ENCODE measurements at regions not wholly inside any gene's neighbourhood (a gene's known extent, or its start where the extent isn't known, plus 50 kb on each side); places are given as distances from the start of the nearest gene placed in this dataset.
"Not testable (repeated sequence)": the region's sequence is repeated elsewhere in the genome, so short reads cannot be mapped to it uniquely, and the experiment has no call there.

DNA sequence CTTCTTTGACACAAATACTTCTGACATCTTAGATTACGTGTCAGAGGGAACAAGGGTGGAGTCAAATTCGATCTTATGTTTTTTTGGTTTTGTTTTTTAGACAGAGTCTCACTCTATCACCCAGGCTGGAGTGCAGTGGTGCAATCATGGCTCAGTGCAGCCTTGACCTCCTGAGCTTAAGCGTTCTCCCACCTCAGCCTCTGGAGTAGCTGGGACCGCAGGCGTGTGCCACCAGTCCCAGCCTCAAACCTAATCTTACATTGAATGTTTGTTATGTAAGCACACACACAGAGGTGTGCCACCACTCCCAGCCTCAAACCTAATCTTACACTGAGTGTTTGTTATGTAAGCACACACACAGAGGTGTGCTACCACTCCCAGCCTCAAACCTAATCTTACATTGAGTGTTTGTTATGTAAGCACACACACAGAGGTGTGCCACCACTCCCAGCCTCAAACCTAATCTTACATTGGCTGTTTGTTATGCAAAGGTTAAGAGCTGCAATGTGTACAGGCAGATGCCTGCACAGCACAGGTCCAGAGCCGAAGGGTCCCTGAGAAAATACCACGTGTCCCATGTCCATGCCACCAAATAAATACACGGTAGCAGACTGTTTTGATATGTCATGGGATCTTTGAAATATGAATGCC is 118.0 kb downstream of the ATP6V0E2 start:
- FAIRE-seq; DNase-seq (ENCODE audit: insufficient read length): not testable (repeated sequence)

DNA sequence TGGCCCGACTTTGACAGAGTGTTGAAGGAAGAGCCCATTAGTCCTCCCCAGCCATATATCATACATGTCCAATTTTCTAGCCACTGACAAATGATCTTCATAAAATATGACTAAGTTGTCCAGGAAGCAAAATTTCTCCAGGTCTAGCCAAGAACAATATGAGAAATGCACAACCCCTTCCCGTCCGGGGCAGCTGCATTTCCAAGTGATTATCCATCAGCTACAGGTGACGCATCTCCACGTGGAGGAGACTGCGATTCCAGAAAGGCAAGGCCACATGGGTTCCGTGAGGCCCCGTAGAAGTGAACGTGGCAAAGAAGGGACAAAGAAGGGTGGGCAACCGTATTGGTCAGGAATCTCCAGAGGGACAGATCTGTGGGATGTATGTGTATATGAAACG is 118.6 kb downstream of the ATP6V0E2 start:
- not testable (repeated sequence) for DNase-seq (ENCODE audit: insufficient read length); FAIRE-seq

DNA sequence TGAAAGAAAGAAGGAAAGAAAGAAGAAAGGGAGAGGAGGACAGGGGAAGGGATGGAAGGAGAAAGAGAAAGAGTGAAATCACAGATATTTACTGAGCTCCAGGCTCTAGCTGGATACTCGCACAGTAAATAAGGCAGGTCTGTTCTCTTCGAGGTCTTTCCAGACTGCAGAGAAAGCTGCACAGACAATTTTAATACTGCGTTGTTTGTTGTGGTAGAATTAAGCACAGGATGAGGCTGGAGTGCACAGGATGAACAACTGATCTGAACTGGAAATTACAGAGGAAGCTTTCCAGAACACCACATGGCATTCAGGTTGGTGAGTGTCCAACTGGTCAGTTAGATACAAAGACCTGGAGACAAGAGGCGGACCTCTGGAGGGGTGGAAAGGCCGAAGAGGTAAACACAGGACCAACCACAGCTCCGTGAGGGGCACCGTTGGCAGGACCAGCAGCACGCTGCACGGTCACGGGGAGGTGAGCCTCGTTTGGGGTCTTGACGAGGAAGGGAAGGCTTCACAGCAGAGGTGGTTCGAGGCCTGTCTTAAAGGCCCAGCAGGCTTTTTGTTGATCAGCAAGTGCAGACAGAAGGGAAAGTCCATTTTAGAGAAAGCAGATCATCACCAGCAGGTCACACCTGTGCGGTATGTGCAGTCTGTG is 121.7 kb downstream of the ATP6V0E2 start:
- not testable (repeated sequence) for DNase-seq (ENCODE audit: insufficient read length); FAIRE-seq

DNA sequence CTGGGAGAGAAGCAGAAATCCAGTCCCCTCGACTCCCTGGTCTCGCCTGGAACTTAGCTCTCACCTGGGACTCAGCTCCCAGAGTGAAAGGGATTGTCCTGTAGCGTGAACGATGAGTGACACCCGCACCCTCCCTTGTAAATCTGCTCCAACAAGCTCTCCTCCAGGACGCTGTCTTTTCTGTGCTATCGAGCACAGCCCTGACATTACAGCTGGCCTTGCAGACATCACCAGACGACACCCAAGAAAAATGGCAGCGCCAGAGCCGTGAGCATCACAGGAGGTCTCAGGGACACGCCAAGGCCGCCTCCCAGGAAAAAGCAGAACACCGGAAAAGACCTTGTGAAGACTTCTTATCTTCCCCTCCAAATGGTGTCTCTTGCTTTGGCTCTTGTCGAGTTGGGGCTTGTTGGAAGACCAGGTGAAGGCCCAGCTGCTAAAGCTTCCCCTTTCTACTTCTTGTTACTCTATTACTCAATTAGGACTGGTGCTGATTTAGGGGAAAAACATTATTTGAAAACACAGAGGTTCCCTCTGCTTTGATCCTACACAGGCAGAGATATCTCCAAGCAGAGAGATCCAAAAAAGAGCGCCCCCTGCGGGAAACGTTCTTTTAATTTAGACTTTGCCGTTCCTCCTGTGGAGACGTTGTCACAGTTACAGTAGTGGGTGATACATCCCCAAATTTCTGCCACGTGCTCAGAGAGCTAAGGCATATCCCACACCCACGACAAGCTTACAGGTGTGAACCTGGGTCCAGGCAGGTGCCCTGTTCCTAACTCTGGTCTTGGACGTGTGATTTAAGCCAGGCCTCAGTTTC is 127.2 kb downstream of the ATP6V0E2 start:
- not testable (repeated sequence) for DNase-seq (ENCODE audit: insufficient read length); FAIRE-seq

DNA sequence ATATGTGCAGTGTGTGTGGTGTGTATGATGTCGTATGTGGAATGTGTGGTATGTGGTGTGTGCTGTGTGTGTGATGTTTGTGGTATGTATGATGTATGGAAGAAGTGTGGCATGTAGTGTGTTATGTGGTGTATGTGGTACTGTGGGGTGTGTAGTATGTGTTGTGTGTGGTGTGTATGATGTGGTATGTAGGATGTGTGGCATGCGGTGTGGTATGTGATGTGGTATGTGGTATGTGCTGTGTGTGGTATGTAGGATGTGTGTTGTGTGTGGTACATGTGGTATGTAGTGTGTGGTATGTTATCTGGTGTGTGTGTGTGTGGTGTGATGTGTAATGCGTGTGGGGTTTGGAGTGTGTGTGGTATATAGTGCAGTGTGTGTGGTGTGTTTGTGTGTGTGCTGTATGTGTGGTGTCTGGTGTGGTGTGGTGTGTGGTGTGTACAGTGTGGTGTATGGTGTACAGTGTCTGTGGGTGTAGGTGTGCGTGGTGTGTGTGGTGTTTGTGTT is 129.6 kb downstream of the ATP6V0E2 start:
- peak; percentile 69 for FAIRE-seq
- no peak for TF ChIP-seq POLR2AphosphoS5 (IDR thresholded peaks at IDR 0.05; ENCODE audit: low read depth, low read length)
- TF ChIP-seq TAF1 (IDR thresholded peaks at IDR 0.05; ENCODE audit: borderline replicate concordance, low read depth, low read length) = no peak
- TF ChIP-seq POLR2A (IDR thresholded peaks at IDR 0.05; ENCODE audit: low read depth, low read length) = no peak
- DNase-seq (ENCODE audit: insufficient read length) = no peak

DNA sequence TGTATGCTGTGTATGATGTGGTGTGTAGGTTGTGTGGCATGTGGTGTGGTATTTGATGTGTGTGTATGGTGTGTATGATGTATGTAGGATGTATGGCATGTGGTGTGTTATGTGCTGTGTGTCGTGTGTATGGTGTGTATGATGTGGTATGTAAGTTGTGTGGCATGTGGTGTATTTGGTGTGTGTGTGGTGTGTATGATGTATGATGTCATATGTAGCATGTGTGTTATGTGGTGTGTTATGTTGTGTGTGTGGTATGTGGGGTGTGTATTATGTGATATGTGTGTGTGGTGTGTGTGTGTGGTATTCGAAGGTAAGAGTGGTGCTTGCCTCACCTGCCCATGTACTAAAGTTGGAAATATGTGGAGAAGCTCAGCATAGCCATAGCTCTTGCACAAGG is 130.2 kb downstream of the ATP6V0E2 start:
- DNase-seq (ENCODE audit: insufficient read length); FAIRE-seq: not testable (repeated sequence)

DNA sequence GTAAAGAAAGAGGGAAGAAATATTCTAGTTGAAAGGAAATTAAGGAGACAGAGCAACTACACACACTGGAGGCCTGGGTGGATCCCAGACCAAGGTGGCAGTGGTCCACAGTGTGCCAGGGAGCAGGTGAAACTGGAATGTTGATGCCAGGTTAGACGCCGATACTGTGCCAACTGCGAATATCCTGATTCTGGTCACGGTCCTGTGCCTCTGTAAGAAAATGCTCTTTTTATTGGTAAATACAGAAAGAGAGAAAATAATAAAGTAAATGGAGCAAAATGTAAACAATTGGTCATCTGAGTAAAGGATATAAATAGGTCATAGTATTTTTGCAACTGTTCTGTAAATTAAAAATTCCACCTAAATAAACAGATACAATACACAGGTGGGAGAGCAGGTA is 131.1 kb downstream of the ATP6V0E2 start:
- not testable (repeated sequence) for FAIRE-seq; DNase-seq (ENCODE audit: insufficient read length)

DNA sequence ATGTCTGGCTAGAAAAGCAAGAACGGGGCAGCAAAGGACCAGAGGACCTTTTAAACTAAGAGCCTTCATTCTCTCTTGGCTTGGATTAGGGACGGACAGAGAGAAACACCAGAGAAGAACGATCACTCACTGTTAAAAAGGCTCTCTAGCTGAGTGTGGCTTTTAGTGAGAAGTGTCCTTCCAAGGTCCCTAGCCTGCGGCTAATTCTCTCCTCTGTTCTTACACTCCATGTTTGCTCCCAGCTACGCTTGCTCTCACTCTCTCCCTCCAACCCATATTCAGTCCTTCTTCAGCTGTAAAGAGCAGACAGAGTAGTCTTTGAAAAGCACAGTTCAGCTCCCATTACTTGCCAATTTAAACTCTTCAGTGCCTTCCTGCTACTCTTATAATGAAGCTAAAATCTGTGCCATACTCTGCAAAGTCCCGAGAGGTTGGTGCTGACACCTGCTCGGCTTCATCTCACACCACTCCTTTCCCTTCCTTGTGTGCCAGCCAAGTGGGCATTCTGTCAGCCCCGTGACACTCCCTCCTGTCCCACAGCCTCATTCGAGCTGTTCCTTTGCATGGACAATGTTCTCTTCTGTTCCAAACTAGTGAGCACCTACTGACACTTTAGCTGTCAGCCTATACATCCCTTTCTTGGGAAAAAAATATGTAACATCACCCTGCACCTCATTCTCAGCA is 136.0 kb downstream of the ATP6V0E2 start:
- not testable (repeated sequence) for FAIRE-seq; DNase-seq (ENCODE audit: insufficient read length)

DNA sequence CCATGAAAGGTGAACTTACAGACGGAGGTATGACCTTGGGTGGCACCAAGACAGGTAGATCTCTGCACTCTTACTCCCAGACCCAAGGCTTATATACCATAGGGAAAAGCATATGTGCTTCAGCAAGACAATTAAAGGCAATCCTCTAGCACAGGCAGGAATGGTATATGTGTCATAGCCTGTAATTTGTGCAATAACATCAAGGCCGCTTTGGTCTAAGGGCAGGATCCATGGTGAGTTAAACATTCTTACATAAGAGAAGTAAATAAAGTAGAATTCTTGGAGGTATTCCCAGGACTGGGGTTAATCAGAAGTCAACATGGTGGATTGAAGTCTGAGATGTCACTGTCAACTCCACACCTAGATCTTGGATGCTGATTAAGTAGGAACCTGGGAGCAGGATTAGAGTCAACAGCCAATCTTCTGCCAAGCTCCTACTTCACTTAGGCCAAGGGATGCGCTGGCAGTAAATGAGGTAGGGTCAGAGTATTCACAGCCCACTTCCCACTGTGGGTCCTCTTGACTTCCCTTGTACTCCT is 143.0 kb downstream of the ATP6V0E2 start:
- not testable (repeated sequence) for DNase-seq (ENCODE audit: insufficient read length); FAIRE-seq

DNA sequence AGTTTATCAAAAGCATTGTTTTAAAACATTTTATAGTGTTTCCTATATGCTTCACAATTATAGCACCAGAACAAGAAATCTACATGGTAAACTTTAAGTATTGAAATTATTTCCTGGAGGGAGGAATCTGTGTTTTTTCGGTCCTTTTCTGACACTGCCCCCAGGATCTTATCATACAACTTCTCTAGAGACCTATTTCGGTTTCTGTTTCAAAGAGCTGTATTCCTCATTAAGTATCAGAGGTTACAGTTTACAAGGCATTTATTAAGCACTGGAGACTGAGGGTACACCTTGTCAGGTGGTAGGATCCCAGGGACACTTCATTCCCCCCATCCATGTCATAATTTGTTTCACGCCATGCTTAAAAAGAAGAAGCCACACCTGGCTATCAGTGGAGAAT is 146.4 kb downstream of the ATP6V0E2 start:
- DNase-seq (ENCODE audit: insufficient read length); FAIRE-seq: not testable (repeated sequence)

DNA sequence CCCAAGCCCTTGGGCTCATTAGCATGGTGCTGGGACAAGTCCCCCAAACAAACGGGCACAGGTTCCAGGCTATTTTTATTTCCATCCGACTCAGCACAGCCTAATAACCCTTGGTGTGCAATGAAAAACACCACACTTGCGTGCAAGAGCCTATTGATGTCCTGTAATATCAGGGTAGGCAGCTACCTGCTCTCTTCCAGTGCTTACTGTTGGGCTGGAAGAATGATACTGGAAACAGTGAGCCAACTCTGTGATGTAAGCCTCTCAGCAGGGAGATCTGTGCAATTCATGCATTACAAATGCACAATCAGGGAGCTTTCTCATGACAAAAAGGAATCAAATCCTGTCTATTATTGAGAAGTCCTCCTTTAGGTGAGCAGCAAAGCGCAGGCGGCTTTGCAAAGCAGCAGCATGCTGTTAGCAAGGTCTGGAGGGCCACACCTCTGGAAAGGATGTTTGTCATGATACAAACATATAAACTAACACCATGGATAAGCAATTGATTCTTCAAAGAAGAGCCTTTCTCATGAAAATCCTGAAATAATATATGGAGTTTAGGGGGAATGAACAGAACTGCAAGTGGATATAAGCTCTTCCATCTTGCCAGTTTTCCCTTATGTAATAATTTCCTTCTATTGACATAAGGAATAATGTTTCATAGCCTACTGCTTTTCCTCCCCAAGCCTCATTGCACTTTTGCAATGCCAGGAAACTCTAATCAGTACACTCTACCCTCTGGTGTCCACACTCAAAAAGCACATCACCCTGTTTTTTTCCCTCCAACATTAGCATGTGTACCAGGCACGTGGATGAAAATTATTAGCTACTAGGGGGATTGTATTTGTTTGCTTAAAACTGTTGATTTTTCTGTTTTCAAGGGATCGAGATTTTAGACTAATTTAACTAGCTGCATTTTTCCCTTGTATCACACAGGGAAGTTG is 151.1 kb downstream of the ATP6V0E2 start:
- FAIRE-seq; DNase-seq (ENCODE audit: insufficient read length): not testable (repeated sequence)

DNA sequence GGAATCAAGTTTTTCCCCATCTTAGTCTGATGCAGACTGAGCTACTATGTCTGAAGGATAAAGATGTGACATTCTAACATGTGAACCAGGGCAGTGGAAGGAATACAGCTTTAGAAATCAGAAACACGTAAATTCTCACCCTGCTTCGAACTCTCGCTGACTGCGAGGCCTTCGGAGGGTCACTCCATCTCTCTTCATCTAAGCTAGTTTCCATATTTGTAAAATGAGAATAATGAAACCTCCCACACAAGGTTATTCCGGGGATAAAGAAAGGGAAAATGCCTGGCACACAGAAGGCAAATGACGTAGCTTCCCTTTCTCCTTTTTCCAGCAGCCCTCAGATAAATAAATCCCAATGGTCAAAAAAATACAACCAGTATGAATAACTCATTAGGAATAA is 152.0 kb downstream of the ATP6V0E2 start:
- DNase-seq (ENCODE audit: insufficient read length); FAIRE-seq: not testable (repeated sequence)

DNA sequence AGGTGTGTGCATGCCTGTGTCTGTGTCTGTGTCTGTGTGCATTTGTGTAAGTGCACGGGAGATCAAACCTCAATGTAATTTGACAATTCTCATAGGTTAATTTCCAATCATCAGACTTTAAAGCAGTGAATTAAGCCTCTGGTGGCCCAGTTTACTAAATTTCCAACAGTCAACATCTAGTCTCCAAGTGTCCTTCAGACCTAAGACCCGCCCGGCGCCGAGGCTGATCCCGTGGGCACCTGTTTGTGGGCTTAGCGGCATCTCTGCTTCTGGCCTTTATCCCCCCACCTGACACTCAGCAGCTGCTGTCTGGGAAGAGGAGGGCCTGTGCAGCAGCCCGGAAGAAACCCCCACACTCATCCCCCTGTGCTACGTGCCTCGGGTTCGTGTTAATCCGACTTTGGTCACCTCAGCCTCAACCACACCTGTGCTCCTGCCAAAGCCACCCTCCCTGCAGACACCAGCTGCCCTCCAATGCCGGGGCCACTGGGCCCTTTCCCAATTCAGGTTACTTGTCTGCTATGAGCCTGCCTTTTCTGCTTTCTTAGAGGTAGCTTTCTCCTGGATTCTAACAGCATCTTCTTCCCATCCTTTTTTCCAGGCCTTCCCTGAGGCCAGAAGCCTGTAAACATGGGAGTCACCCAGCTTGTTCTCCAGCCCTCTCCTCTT is 154.7 kb downstream of the ATP6V0E2 start:
- not testable (repeated sequence) for FAIRE-seq; DNase-seq (ENCODE audit: insufficient read length)

DNA sequence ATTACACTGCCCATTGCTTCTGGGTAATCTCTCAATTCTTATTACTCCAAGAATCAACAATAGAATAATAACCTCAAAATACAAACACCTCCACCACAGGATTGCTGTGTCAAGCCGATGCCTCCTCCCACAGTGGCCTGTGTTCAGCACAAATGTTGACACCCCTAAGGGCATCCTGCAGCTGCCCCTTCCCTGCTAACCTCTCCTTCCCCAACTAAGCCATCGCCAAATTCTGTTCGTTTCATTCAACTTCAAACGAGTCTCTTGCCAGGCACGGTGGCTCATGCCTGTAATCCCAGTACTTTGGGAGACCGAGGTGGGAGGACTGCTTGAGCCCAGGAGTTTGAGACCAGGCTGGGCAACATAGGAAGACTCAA is 155.2 kb downstream of the ATP6V0E2 start:
- not testable (repeated sequence) for FAIRE-seq; DNase-seq (ENCODE audit: insufficient read length)

DNA sequence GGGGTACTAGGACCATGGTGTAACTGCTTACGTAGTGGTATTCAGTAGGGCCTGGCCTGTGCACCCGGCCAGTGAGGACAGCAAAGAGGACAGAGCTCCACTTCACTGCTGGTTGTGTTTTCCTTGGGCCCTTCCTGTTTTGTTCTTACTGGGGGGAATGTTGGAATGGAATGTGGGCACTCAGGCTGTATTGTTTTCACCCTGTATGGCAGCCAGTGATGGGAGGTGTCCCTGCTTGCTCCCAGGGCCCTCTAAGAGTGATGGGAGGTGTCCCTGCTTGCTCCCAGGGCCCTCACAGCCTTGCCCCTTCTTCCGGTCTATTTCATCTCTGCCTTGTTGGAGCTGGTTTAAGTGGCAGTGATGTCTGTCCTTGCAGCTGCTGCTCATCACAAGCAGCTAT is 158.0 kb downstream of the ATP6V0E2 start:
- not testable (repeated sequence) for DNase-seq (ENCODE audit: insufficient read length); FAIRE-seq

DNA sequence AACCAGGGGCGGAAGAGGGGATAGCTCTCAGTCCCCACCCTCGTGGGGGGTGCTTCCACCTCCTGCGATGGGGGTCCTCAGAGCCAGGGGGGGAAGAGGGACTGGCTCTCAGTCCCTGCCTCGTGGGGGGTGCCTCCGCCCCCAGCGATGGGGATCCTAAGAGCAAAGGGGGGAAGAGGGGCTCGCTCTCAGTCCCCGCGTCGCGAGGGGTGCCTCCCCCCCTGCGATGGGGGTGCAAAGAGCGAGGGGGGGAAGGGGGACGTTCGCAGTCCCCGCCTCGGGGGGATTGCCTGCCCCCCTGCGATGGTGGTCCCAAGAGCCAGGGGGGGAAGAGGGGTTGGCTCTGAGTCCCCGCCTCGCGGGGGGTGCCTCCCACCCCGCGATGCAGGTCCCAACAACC is 159.9 kb downstream of the ATP6V0E2 start:
- FAIRE-seq; DNase-seq (ENCODE audit: insufficient read length): not testable (repeated sequence)

DNA sequence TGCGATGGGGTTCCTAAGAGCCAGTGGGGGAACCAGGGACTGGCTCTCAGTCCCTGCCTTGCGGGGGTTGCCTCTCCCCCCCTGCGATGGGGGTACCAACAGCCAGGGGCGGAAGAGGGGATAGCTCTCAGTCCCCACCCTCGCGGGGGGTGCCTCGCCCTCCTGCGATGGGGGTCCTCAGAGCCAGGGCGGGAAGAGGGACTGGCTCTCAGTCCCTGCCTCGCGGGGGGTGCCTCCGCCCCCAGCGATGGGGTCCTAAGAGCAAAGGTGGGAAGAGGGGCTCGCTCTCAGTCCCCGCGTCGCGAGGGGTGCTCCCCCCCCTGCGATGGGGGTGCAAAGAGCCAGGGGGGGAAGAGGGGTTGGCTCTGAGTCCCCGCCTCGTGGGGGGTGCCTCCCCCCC is 162.0 kb downstream of the ATP6V0E2 start:
- not testable (repeated sequence) for DNase-seq (ENCODE audit: insufficient read length); FAIRE-seq

All from GM12892 (cell line).